ENCODE measurements at regions not wholly inside any gene's neighbourhood (a gene's known extent, or its start where the extent isn't known, plus 50 kb on each side); places are given as distances from the start of the nearest gene placed in this dataset.

- no peak for DNase-seq (ENCODE audit: low spot score)
Measured at GRCh38 chr3:98964784-98965183, 63.3 kb upstream of the DCBLD2 start.

GRCh38 chr3:98963546-98963945 is 62.1 kb upstream of the DCBLD2 start:
- DNase-seq (ENCODE audit: low spot score) = no peak

GRCh38 chr3:98962951-98963350 is 61.5 kb upstream of the DCBLD2 start:
- DNase-seq (ENCODE audit: low spot score) = no peak

GRCh38 chr3:98962189-98962930 is 60.9 kb upstream of the DCBLD2 start:
- DNase-seq (ENCODE audit: low spot score) = peak; percentile 36

- no peak for DNase-seq (ENCODE audit: low spot score)
Measured at GRCh38 chr3:98961161-98962155, 60.0 kb upstream of the DCBLD2 start.

- DNase-seq (ENCODE audit: low spot score) = no peak
Measured at GRCh38 chr3:98957681-98958080, 56.2 kb upstream of the DCBLD2 start.

- DNase-seq (ENCODE audit: low spot score) = no peak
Measured at GRCh38 chr3:98956008-98956407, 54.5 kb upstream of the DCBLD2 start.

GRCh38 chr3:98954791-98955604 is 53.5 kb upstream of the DCBLD2 start:
- no peak for DNase-seq (ENCODE audit: low spot score)

- DNase-seq (ENCODE audit: low spot score) = no peak
Measured at GRCh38 chr3:98954242-98954641, 52.7 kb upstream of the DCBLD2 start.

GRCh38 chr3:98952404-98952803 is 50.9 kb upstream of the DCBLD2 start:
- no peak for DNase-seq (ENCODE audit: low spot score)
